ENCODE measurements at regions not wholly inside any gene's neighbourhood (a gene's known extent, or its start where the extent isn't known, plus 50 kb on each side); places are given as distances from the start of the nearest gene placed in this dataset.

DNA sequence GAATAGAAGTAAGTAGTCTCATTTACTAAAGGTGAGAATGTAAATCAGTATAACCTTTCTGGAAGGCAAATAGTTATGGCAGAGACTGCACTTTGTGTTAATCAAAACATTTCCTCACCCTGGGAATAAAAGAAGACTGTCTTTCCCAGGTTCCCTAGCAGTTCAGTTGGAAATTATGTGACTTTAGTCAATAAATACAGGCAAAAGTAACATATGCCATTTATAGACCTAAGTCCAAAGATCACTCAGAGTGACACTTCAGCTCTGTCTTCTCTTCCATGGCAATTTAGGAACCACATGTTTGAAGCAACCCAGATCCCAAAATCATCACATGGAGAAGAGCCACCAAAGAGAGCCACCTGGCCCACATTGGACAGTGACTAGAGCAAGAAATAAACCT is 160.7 kb upstream of the SV2C start:
- TF ChIP-seq, protein P1, sequence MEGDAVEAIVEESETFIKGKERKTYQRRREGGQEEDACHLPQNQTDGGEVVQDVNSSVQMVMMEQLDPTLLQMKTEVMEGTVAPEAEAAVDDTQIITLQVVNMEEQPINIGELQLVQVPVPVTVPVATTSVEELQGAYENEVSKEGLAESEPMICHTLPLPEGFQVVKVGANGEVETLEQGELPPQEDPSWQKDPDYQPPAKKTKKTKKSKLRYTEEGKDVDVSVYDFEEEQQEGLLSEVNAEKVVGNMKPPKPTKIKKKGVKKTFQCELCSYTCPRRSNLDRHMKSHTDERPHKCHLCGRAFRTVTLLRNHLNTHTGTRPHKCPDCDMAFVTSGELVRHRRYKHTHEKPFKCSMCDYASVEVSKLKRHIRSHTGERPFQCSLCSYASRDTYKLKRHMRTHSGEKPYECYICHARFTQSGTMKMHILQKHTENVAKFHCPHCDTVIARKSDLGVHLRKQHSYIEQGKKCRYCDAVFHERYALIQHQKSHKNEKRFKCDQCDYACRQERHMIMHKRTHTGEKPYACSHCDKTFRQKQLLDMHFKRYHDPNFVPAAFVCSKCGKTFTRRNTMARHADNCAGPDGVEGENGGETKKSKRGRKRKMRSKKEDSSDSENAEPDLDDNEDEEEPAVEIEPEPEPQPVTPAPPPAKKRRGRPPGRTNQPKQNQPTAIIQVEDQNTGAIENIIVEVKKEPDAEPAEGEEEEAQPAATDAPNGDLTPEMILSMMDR (conservative IDR thresholded peaks at IDR 0.05): no peak

DNA sequence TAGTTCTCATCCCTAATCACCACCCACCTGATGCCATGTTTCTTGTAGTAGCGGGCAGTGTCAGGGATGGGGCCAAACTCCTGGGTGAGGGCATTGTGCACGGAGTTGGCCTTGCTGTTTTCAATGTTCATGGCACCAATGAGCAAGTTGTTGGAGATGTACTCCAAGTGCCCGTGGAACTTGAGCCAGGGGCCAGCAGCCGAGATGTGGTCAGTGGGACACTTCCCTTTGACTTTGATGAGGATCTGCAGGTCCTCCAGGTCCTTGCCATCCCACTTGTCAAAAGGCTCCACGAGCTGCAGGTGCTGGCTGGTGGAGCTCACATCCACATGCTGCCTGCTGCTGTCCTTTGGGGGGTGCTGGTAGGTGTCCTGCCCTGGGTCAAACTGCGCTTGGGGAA is 162.2 kb upstream of the SV2C start:
- TF ChIP-seq, protein P1 (conservative IDR thresholded peaks at IDR 0.05): no peak
- H3K27ac ChIP-seq: no peak overlapping the region

More for the DNA sequence above, 160.7 kb upstream of the SV2C start:
- no peak overlapping the region for H3K27ac ChIP-seq

DNA sequence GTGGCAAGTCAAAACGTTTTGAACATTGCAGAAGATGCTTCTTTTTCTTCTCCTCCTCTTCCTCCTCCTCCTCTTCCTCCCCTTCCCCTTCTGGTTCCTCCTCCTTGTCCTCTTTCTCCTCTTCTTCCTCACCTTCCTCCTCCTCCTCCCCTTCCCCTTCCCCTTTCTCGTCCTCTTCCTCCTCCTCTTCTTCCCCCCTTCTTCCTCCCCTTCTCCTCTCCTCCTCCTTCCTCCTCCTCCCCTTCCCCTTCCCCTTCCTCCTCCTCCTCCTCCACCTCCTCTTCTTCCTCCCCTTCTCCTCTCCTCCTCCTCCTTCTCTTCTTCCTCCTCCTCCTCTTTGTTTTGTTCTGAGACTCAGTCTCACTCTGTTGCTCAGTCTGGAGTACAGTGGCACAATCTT is 167.0 kb upstream of the SV2C start:
- TF ChIP-seq, protein P1 (conservative IDR thresholded peaks at IDR 0.05): no peak
- no peak overlapping the region for H3K27ac ChIP-seq

DNA sequence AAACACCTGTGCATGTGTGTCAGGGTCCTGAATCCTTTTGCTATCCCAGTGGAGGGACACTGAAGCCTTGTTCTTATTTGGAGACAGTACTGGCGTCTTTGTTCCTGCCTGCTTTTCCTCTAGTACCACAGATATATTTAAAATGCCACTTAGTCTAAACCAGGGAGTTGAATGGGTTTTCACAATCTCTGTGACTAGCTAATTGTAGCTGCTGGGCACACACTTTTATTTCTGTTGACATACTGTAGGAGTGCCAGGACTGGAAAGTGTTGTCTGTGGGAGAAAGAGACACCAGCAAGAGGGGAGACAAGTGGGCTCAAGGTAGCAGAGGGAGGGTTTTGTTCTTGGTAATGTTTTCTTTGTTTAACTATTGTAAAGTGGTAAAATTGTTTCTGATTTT is 174.0 kb upstream of the SV2C start:
- TF ChIP-seq, protein P1 (conservative IDR thresholded peaks at IDR 0.05): no peak
- no peak overlapping the region for H3K27ac ChIP-seq

GRCh38 chr5:75907651-75908050 is 175.5 kb upstream of the SV2C start:
- TF ChIP-seq, protein P1 (conservative IDR thresholded peaks at IDR 0.05): no peak
- no peak overlapping the region for H3K27ac ChIP-seq

DNA sequence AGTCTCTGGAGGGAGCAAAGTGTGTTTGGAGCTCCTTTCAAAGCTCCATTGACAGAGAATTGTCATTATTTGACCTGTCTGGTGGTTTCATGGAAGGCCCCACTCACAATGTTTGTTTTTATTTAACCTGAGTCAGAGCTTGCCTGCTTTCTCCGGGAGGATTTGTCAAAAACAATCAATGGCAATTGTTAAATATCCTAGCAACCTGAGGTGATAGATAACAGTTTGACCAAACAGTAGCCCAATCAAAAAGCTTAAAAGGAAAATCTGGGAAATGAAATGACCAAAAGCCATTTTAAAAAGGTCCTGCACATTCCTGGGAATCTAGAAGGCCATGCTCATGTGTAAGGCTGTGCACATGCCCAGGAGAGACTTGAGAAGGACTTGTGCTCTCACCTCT is 177.2 kb upstream of the POC5 start:
- no peak overlapping the region for H3K27ac ChIP-seq
- TF ChIP-seq, protein P1 (conservative IDR thresholded peaks at IDR 0.05): no peak

DNA sequence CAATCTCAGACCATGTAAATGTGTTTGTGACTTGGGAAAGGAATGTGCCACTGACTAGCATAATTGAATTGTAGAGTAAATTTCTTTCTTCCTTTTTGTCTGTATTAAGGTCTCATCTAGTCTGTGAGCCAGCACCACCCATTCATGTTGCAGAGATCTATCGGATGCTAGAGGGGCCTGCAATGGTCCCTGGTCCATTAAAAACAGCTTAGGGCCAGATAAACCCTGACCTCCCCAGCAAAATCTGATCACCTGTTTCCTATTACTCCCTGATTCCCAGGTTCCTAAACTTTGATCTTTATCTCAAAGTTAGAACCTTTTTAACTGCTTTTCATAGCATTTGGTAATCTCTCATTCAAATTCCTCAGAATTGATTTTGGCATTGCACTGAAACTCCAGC is 174.5 kb upstream of the POC5 start:
- TF ChIP-seq, protein P1 (conservative IDR thresholded peaks at IDR 0.05): no peak
- no peak overlapping the region for H3K27ac ChIP-seq

DNA sequence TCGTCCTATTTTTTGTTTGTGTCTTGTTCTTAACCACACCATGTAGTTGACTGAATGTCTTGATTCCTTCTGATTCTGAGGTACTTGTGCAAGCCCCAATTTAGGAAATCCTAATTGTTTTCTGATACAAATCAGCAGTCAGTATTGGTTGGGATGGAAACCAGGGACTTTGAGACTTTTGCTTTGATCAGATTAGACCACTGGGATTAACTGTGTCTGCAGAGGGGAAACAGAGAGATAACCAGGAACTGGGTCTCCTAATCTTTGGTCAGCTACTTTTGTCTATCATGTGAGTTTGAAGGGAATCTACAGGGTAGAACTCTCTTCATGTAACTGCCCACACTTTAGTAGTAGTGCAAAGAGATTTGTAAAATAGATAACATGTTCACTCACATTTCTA is 173.8 kb upstream of the POC5 start:
- TF ChIP-seq, protein P1 (conservative IDR thresholded peaks at IDR 0.05): no peak
- H3K27ac ChIP-seq: no peak overlapping the region
